GM12873 (cell line): ENCODE measurements at regions not wholly inside any gene's neighbourhood (a gene's known extent, or its start where the extent isn't known, plus 50 kb on each side); places are given as distances from the start of the nearest gene placed in this dataset.

Experiments
- TF ChIP-seq, protein P1 (sequence below): IDR thresholded peaks from 2 replicates; pipeline ENCODE4 v1.5.1; 2012; ENCODE audit warnings: low read depth, mild to moderate bottlenecking, moderate library complexity, low read length, control low read depth; ENCODE audit not compliant: insufficient read depth; ENCODE audit errors: missing control alignments

DNA sequence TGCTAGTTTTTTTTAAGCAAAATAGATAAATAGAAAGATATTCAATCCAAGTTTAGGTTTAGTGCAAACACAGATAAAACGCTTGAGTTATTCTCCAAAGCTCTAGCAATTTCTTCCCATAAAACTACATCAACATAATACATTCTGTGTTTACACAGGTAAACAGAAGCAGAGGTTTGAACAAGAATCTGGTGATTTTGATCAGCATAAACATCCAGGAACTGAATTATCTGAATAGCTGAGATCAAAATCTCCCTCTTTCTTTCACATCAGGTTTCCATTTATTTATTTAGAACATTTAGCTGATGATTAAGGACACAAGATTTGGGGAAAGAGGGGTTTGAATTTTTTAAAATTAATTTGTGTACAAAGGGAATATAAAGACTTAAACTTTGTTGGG lies 1564.6 kb downstream of the MRPL39 start:
- TF ChIP-seq, protein P1, sequence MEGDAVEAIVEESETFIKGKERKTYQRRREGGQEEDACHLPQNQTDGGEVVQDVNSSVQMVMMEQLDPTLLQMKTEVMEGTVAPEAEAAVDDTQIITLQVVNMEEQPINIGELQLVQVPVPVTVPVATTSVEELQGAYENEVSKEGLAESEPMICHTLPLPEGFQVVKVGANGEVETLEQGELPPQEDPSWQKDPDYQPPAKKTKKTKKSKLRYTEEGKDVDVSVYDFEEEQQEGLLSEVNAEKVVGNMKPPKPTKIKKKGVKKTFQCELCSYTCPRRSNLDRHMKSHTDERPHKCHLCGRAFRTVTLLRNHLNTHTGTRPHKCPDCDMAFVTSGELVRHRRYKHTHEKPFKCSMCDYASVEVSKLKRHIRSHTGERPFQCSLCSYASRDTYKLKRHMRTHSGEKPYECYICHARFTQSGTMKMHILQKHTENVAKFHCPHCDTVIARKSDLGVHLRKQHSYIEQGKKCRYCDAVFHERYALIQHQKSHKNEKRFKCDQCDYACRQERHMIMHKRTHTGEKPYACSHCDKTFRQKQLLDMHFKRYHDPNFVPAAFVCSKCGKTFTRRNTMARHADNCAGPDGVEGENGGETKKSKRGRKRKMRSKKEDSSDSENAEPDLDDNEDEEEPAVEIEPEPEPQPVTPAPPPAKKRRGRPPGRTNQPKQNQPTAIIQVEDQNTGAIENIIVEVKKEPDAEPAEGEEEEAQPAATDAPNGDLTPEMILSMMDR: no peak

DNA sequence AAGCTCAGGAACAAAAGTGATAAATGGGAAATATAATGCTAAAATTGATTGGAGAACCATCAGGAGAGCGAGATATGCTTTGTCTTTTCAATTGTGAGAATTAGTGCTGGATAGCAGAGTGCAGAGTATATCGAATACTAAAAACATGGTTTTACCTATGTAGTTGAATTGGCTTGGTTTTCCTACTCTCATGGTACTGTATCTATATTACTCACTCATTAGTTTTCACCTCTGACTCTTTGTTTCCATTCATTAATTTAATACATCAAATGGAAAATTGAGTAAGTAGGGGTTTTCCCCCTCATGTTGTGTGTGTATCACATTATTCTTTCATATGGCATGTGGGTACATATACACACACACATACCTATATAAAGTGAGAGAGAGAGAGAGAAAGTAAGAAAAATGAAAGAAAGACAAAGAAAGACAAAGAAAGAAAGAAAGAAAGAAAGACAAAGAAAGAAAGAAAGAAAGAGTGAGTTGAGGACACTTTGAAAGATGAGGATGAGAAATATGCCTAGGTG lies 1574.5 kb downstream of the MRPL39 start:
- TF ChIP-seq, protein P1: no peak

DNA sequence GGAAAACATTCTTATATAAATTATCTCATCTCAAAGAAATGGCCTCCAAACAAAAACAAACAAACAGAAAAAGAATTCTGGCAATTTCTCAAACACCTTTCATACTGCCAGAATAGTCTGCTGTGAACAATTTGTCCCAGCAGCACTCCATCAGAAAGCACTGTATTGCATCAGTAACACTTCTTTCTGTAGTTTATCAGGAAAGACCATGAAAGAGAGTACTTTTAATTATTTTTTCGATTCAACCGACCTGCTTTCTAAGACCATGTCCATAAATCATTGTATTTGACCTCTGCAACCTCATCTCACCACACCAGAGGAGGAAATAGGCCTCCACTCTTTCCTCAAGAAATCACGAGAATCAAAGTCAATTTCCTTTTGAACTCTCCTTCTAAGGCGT lies 1579.9 kb downstream of the MRPL39 start:
- TF ChIP-seq, protein P1: no peak

DNA sequence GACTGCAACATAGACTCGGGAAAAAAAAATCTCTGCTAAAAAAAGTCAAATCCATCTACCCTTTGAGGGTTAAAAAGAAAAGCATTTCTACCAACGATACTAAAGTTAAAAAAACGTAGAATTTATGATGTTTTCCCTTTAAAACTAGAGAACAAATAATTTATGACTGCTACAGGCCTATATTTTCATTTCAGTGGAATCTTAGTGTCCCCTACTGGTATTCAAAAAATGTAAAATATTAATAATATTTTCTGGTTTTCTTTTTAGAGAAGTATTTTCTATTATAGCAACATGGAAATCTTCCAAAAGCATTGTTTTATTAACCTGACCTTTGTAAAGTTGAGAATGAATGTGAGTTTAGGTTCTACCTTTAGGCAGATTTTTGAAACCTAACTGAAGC lies 1582.2 kb downstream of the MRPL39 start:
- TF ChIP-seq, protein P1: no peak

DNA sequence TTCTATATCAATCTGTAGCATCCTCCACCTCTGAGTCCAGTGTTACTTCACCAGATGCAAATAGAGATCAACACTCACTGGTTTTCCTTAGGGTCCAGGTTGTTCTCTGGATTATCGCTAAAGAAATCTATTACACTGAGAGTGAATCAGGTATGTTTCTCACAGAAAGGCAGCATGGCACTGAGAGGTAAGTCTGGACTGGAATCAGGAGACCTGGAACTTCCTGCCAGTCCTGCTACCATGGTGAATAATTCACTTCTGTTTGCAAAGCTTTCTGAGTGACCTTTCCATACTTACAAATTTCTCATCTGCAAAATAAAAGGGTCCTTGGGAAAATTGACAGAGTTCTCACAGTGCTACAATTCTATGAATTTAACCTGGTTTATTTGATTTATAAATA lies 1583.3 kb downstream of the MRPL39 start:
- TF ChIP-seq, protein P1: no peak

DNA sequence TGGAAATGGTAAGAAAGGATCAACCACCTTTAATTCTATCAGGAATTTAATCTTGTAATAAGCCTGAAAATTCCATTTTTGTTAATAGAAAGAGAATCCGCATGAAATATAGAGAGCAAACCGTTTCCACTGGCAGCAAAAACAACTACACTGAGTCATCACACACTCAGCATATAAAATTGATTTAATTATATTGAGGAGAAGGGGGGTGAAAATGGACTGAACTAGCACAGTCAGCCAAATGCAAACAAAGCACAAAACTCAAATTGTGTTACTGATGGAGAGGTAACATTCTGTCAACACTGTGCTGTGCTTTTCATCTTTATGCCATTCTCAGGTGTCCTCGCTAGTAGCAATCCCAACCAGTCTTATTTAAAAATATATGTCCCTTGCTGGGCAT lies 1583.9 kb downstream of the MRPL39 start:
- TF ChIP-seq, protein P1: no peak

DNA sequence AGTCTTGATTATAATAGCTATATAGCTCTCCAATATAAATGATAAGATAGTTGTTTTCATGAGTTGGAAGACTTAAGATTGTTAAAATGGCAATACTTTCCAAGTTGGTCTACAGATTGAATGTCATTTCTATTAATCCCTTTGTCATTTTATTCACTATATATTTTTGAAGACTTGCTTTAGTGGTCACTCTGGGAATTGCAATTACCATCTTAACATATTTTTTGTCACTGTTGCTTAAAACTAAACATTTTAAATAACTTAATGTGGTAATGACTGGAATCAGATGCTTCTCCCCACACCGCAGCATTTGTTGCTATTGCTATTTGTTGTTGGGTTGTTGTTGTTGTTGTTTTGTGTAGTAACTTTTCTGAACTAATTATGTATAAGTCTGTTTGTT lies 1592.9 kb downstream of the MRPL39 start:
- TF ChIP-seq, protein P1: no peak
